ENCODE measurements at regions not wholly inside any gene's neighbourhood (a gene's known extent, or its start where the extent isn't known, plus 50 kb on each side); places are given as distances from the start of the nearest gene placed in this dataset.

DNA sequence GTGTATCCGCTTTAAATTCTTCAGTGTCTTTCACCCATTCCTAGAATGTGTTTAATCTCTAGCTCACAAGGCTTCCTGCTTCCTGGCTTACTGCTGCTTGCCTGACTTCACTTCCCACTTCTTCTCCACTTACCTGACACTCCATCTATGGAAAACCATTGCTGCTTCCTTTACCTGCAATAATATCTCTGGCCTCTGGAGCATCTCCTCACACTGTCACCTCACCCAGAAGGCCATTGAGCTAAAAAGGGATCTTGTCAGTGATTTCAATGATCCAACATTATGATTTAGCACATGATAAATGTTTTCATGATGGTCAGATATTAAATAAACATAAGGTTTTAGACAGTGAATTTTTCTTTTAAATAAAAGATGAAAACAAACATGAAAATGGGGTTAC, 281.1 kb downstream of the MRPS30 start:
- no peak for TF ChIP-seq EZH2 (IDR thresholded peaks at IDR 0.05; ENCODE audit: low read length, missing control alignments)
- TF ChIP-seq, protein P1, sequence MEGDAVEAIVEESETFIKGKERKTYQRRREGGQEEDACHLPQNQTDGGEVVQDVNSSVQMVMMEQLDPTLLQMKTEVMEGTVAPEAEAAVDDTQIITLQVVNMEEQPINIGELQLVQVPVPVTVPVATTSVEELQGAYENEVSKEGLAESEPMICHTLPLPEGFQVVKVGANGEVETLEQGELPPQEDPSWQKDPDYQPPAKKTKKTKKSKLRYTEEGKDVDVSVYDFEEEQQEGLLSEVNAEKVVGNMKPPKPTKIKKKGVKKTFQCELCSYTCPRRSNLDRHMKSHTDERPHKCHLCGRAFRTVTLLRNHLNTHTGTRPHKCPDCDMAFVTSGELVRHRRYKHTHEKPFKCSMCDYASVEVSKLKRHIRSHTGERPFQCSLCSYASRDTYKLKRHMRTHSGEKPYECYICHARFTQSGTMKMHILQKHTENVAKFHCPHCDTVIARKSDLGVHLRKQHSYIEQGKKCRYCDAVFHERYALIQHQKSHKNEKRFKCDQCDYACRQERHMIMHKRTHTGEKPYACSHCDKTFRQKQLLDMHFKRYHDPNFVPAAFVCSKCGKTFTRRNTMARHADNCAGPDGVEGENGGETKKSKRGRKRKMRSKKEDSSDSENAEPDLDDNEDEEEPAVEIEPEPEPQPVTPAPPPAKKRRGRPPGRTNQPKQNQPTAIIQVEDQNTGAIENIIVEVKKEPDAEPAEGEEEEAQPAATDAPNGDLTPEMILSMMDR (conservative IDR thresholded peaks at IDR 0.05 in 1 of 2, IDR thresholded peaks at IDR 0.05 in 1 of 2; ENCODE audit: low read depth in 1 of 2, low read length in 2 of 2): no peak
- no peak overlapping the region for H3K4me2 ChIP-seq (ENCODE audit: extremely low read depth, insufficient read depth, low read length)
- no peaks in the 10 kb centered on the region for H4K20me1 ChIP-seq (ENCODE audit: control insufficient read depth, extremely low read depth, insufficient read depth, low read length)
- DNase-seq (ENCODE audit: low read depth in 2 of 2): no peak
- H3K9me3 ChIP-seq (ENCODE audit: control insufficient read depth, insufficient read depth, low read depth, low read length): no peaks in the 10 kb centered on the region
- H3K4me1 ChIP-seq (ENCODE audit: control insufficient read depth, extremely low read depth, insufficient read depth, low read length): no peaks in the 10 kb centered on the region
- no peak overlapping the region for H3K27ac ChIP-seq (ENCODE audit: insufficient read depth, low read length)
- H3K36me3 ChIP-seq (ENCODE audit: control insufficient read depth, insufficient read depth, low read length): no peaks in the 10 kb centered on the region
- H2AFZ ChIP-seq (ENCODE audit: low read length): no peak overlapping the region
- H3K9ac ChIP-seq (ENCODE audit: insufficient read depth, low read length): no peak overlapping the region
- H3K27me3 ChIP-seq (ENCODE audit: control insufficient read depth, insufficient read depth, low read length): no peaks in the 10 kb centered on the region
- no peaks in the 10 kb centered on the region for H3K79me2 ChIP-seq (ENCODE audit: control insufficient read depth, insufficient read depth, low read length)
- H3K4me3 ChIP-seq (replicated peaks in 1 of 4; ENCODE audit: control extremely low read depth in 1 of 4, insufficient read depth in 1 of 4, low read depth in 3 of 4, low read length in 4 of 4): no peak overlapping the region

DNA sequence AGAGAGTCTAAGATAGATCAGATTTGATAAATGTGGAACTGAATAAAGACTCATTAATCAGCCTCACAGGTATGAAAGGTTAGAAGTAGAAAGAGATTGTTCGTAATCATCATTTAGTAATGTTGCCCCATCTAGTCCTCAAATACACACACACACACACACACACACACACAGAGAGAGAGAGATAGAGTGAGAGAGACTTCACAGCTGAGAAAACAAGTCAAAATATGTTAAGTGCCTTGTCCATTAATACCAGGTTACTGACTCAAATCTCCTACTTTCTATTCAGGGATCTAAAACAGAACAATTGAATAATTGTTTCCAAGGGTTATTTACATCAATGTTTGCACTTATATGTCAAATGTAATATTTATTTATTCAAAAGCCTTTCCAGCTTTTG, 284.6 kb downstream of the MRPS30 start:
- Histone ChIP-seq H3K27me3 (ENCODE audit: control insufficient read depth, insufficient read depth, low read length) (no peaks in the 10 kb centered on the region), H3K4me1 (ENCODE audit: control insufficient read depth, extremely low read depth, insufficient read depth, low read length) (no peaks in the 10 kb centered on the region), H3K36me3 (ENCODE audit: control insufficient read depth, insufficient read depth, low read length) (no peaks in the 10 kb centered on the region), H3K4me3 (replicated peaks in 1 of 4; ENCODE audit: control extremely low read depth in 1 of 4, insufficient read depth in 1 of 4, low read depth in 3 of 4, low read length in 4 of 4) (no peak overlapping the region), H3K9me3 (ENCODE audit: control insufficient read depth, insufficient read depth, low read depth, low read length) (no peaks in the 10 kb centered on the region), H3K27ac (ENCODE audit: insufficient read depth, low read length) (no peak overlapping the region), H3K79me2 (ENCODE audit: control insufficient read depth, insufficient read depth, low read length) (no peaks in the 10 kb centered on the region), H3K4me2 (ENCODE audit: extremely low read depth, insufficient read depth, low read length) (no peak overlapping the region), H2AFZ (ENCODE audit: low read length) (no peak overlapping the region), H4K20me1 (ENCODE audit: control insufficient read depth, extremely low read depth, insufficient read depth, low read length) (no peaks in the 10 kb centered on the region), H3K9ac (ENCODE audit: insufficient read depth, low read length) (no peak overlapping the region)
- DNase-seq (ENCODE audit: low read depth in 2 of 2): peak in 1 of 2 donors; percentile 0
- TF ChIP-seq, protein P1 (conservative IDR thresholded peaks at IDR 0.05 in 1 of 2, IDR thresholded peaks at IDR 0.05 in 1 of 2; ENCODE audit: low read depth in 1 of 2, low read length in 2 of 2): no peak
- TF ChIP-seq EZH2 (IDR thresholded peaks at IDR 0.05; ENCODE audit: low read length, missing control alignments): no peak

DNA sequence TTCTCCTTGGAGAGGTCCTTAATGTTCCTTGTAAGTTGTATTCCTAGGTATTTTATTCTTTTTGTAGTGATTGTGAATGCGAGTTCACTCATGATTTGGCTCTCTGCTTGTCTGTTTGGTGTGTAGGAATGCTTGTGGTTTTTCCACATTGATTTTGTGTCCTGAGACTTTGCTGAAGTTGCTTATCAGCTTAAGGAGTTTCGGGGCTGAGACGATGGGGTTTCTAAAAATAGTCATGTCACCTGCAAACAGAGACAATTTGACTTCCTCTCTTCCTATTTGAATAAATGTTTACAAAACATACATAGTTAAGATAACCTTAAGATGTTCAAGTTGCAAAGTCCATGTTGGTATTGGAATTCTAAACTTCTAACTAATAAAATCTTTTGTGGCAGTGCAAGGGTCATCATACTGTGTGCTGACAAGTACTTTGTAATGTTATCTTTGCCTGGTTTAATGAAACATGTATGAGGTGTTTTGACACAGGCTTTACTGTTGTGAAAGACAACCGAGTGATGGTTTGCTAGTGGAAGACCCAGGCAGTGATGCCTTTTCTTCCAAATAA, 286.2 kb downstream of the MRPS30 start:
- no peak for DNase-seq (ENCODE audit: low read depth in 2 of 2)
- no peak overlapping the region for H3K27ac ChIP-seq (ENCODE audit: insufficient read depth, low read length)
- no peak overlapping the region for H2AFZ ChIP-seq (ENCODE audit: low read length)
- H3K27me3 ChIP-seq (ENCODE audit: control insufficient read depth, insufficient read depth, low read length): no peaks in the 10 kb centered on the region
- no peak overlapping the region for H3K9ac ChIP-seq (ENCODE audit: insufficient read depth, low read length)
- no peaks in the 10 kb centered on the region for H3K79me2 ChIP-seq (ENCODE audit: control insufficient read depth, insufficient read depth, low read length)
- no peak overlapping the region for H3K4me2 ChIP-seq (ENCODE audit: extremely low read depth, insufficient read depth, low read length)
- H3K4me3 ChIP-seq (replicated peaks in 1 of 4; ENCODE audit: control extremely low read depth in 1 of 4, insufficient read depth in 1 of 4, low read depth in 3 of 4, low read length in 4 of 4): no peak overlapping the region
- H3K4me1 ChIP-seq (ENCODE audit: control insufficient read depth, extremely low read depth, insufficient read depth, low read length): no peaks in the 10 kb centered on the region
- H3K36me3 ChIP-seq (ENCODE audit: control insufficient read depth, insufficient read depth, low read length): no peaks in the 10 kb centered on the region
- no peaks in the 10 kb centered on the region for H3K9me3 ChIP-seq (ENCODE audit: control insufficient read depth, insufficient read depth, low read depth, low read length)
- no peaks in the 10 kb centered on the region for H4K20me1 ChIP-seq (ENCODE audit: control insufficient read depth, extremely low read depth, insufficient read depth, low read length)
- TF ChIP-seq, protein P1 (conservative IDR thresholded peaks at IDR 0.05 in 1 of 2, IDR thresholded peaks at IDR 0.05 in 1 of 2; ENCODE audit: low read depth in 1 of 2, low read length in 2 of 2): no peak
- no peak for TF ChIP-seq EZH2 (IDR thresholded peaks at IDR 0.05; ENCODE audit: low read length, missing control alignments)
